ENCODE measurements at regions not wholly inside any gene's neighbourhood (a gene's known extent, or its start where the extent isn't known, plus 50 kb on each side); places are given as distances from the start of the nearest gene placed in this dataset.
A peak's percentile ranks its signal among the peaks of the same experiment; 100 is the strongest.

- no peak for DNase-seq
These were observed 276.7 kb upstream of the LRIG3 start for GRCh38 chr12:59196989-59197388.

GRCh38 chr12:59194794-59195193 is 274.5 kb upstream of the LRIG3 start:
- DNase-seq, result no peak

- DNase-seq, result no peak
These were observed 273.3 kb upstream of the LRIG3 start for GRCh38 chr12:59193476-59194050.

GRCh38 chr12:59191372-59191771 is 271.1 kb upstream of the LRIG3 start:
- DNase-seq, result no peak

GRCh38 chr12:59186451-59186850 is 266.1 kb upstream of the LRIG3 start:
- DNase-seq, result no peak

GRCh38 chr12:59185295-59185694 is 265.0 kb upstream of the LRIG3 start:
- no peak for DNase-seq

GRCh38 chr12:59182658-59183455 is 262.6 kb upstream of the LRIG3 start:
- no peak for DNase-seq

- DNase-seq, result peak; percentile 36 to 44
These were observed 261.9 kb upstream of the LRIG3 start for GRCh38 chr12:59182191-59182590.

GRCh38 chr12:59181196-59181777 is 261.0 kb upstream of the LRIG3 start:
- DNase-seq, result no peak

GRCh38 chr12:59179231-59179630 is 258.9 kb upstream of the LRIG3 start:
- DNase-seq, result no peak

- DNase-seq, result no peak
These were observed 253.4 kb upstream of the LRIG3 start for GRCh38 chr12:59173695-59174094.

GRCh38 chr12:59168647-59169046 is 248.3 kb upstream of the LRIG3 start:
- no peak for DNase-seq

- DNase-seq, result no peak
These were observed 246.2 kb upstream of the LRIG3 start for GRCh38 chr12:59166457-59166856.

- no peak for DNase-seq
These were observed 244.9 kb upstream of the LRIG3 start for GRCh38 chr12:59164991-59165718.

GRCh38 chr12:59164226-59164625 is 243.9 kb upstream of the LRIG3 start:
- DNase-seq, result no peak

- no peak for DNase-seq
These were observed 238.4 kb upstream of the LRIG3 start for GRCh38 chr12:59158681-59159080.

- DNase-seq, result no peak
These were observed 237.8 kb upstream of the LRIG3 start for GRCh38 chr12:59158066-59158465.

- no peak for DNase-seq
These were observed 235.1 kb upstream of the LRIG3 start for GRCh38 chr12:59155448-59155847.

- no peak for DNase-seq
These were observed 230.9 kb upstream of the LRIG3 start for GRCh38 chr12:59151243-59151642.

- DNase-seq, result no peak
These were observed 229.8 kb upstream of the LRIG3 start for GRCh38 chr12:59149995-59150642.

- no peak for DNase-seq
These were observed 227.5 kb upstream of the LRIG3 start for GRCh38 chr12:59147791-59148190.

GRCh38 chr12:59142183-59142790 is 222.0 kb upstream of the LRIG3 start:
- no peak for DNase-seq

GRCh38 chr12:59134750-59135149 is 214.4 kb upstream of the LRIG3 start:
- no peak for DNase-seq

Measured in stimulated activated CD4-positive, alpha-beta T cell treated with anti-CD3 and anti-CD28 coated beads, Interleukin-2, amount 100 ng/mL, for 24 hours (primary cell).